GM12878 (cell line): ENCODE measurements at regions not wholly inside any gene's neighbourhood (a gene's known extent, or its start where the extent isn't known, plus 50 kb on each side); places are given as distances from the start of the nearest gene placed in this dataset.

Experiments
- ATAC-seq: fragments of 200-7000 bp; cut with Tn5 transposase; 3 replicates; pipeline ENCODE4 v1.9.1; 2020; ENCODE audit warnings: mild to moderate bottlenecking, moderate library complexity
- BruUV-seq: library from RNA; stranded (reverse); fragments of 400-500 nt; replicated peaks from 2 replicates; lab custom pipeline; 2021; lab: Mats Ljungman, UMichigan
- CTCF ChIA-PET: fragments of 300-600 bp; sonication (Branson Sonifier 250); formaldehyde crosslinking; extraction: SDS; loops from one replicate; lab custom pipeline; 2021; ENCODE audit warnings: inconsistent platforms; lab: Yijun Ruan, JAX
- POLR2A ChIA-PET: fragments of 350-600 bp; formaldehyde crosslinking; extraction: SDS; loops from one replicate; lab custom pipeline; 2021; ENCODE audit warnings: inconsistent platforms; lab: Charles Lee
- RAD21 ChIA-PET: fragments of 300-600 bp; sonication (Branson Sonifier 250); formaldehyde crosslinking; loops from one replicate; lab custom pipeline; 2023; ENCODE audit warnings: antibody characterized with exemption; ENCODE audit not compliant: unreplicated experiment; lab: Charles Lee
- SMC1A ChIA-PET: fragments of 300-600 bp; sonication (Branson Sonifier 250); formaldehyde crosslinking; loops from one replicate; lab custom pipeline; 2023; ENCODE audit not compliant: unreplicated experiment, uncharacterized antibody; lab: Charles Lee
- DNase-seq: peaks from one replicate; pipeline ENCODE4 v3.0.0-alpha.2; 2011; ENCODE audit warnings: low read depth, low spot score
- FAIRE-seq: peaks from 3 replicates; lab custom pipeline; 2011; peaks lifted over from hg19 to GRCh38; lab: Jason Lieb, UNC
- H2AFZ ChIP-seq: 2 replicates; pipeline ENCODE4 v1.6.0; 2011; ENCODE audit warnings: low read depth, low read length, control low read depth; ENCODE audit not compliant: control insufficient read depth
- H3K27ac ChIP-seq: 2 replicates; pipeline ENCODE4 v1.5.1; 2011; ENCODE audit warnings: control low read depth; ENCODE audit not compliant: control insufficient read depth, insufficient read depth
- H3K27me3 ChIP-seq, 2 experiments: replicated peaks in 1 of 2; 2 replicates each; pipeline versions ENCODE4 v1.6.0 to v1.6.1; 2011; ENCODE audit warnings: low read length in 1 of 2; ENCODE audit not compliant: control insufficient read depth in 2 of 2, insufficient read depth in 2 of 2
- H3K36me3 ChIP-seq, 2 experiments: 2 replicates each; pipeline ENCODE4 v1.5.1; 2011; ENCODE audit warnings: low read length in 1 of 2; ENCODE audit not compliant: control insufficient read depth in 2 of 2, insufficient read depth in 2 of 2
- H3K4me1 ChIP-seq: 2 replicates; pipeline ENCODE4 v1.6.1; 2011; ENCODE audit warnings: mild to moderate bottlenecking, low read length, moderate library complexity, mixed read lengths; ENCODE audit not compliant: control insufficient read depth, insufficient read depth
- H3K4me2 ChIP-seq: 2 replicates; pipeline ENCODE4 v1.6.0; 2011; ENCODE audit warnings: control low read depth; ENCODE audit not compliant: control insufficient read depth, insufficient read depth
- H3K4me3 ChIP-seq: fragments of 200-600 bp; sonication (generic); 2 replicates; pipeline ENCODE4 v1.5.1; 2016
- H3K79me2 ChIP-seq: 2 replicates; pipeline ENCODE4 v1.6.0; 2011; ENCODE audit warnings: low read length; ENCODE audit not compliant: control insufficient read depth, insufficient read depth
- H3K9ac ChIP-seq: 2 replicates; pipeline ENCODE4 v1.8.0; 2011; ENCODE audit warnings: low read length, control low read depth, mixed read lengths; ENCODE audit not compliant: control insufficient read depth, insufficient read depth
- H3K9me3 ChIP-seq: replicated peaks from 3 replicates; pipeline ENCODE4 v1.5.1; 2011; ENCODE audit warnings: mild to moderate bottlenecking, low read length; ENCODE audit not compliant: control insufficient read depth, insufficient read depth
- H4K20me1 ChIP-seq: 2 replicates; pipeline ENCODE4 v1.6.0; 2011; ENCODE audit not compliant: control insufficient read depth, insufficient read depth
- BRCA1 ChIP-seq: IDR thresholded peaks from 2 replicates; pipeline ENCODE4 v1.6.1; 2011; ENCODE audit warnings: low read depth, low read length, improper control_type of control experiment
- MAX ChIP-seq: IDR thresholded peaks from 2 replicates; pipeline ENCODE4 v1.6.1; 2012; ENCODE audit warnings: low read depth, low read length, improper control_type of control experiment
- MYB ChIP-seq: fragments of 150-350 bp; IDR thresholded peaks from 2 replicates; pipeline ENCODE4 v1.6.1; 2014; ENCODE audit warnings: mild to moderate bottlenecking, low read depth, low read length, borderline replicate concordance
- NR2F1 ChIP-seq: fragments of 450-650 bp; conservative IDR thresholded peaks from 2 replicates; pipeline ENCODE4 v1.6.1; 2017; ENCODE audit warnings: mild to moderate bottlenecking
- PKNOX1 ChIP-seq: fragments of 450-650 bp; IDR thresholded peaks from 2 replicates; pipeline ENCODE4 v1.6.1; 2016; ENCODE audit warnings: mild to moderate bottlenecking
- RUNX3 ChIP-seq: IDR thresholded peaks from 2 replicates; pipeline ENCODE4 v1.6.1; 2012; ENCODE audit warnings: low read length, inconsistent platforms
- SIX5 ChIP-seq: IDR thresholded peaks from 2 replicates; pipeline ENCODE4 v1.6.1; 2011; ENCODE audit warnings: mild to moderate bottlenecking, low read depth, low read length, moderate library complexity; ENCODE audit not compliant: severe bottlenecking
- WRNIP1 ChIP-seq: IDR thresholded peaks from 2 replicates; pipeline ENCODE4 v1.6.1; 2011; ENCODE audit warnings: low read depth, low read length, improper control_type of control experiment, borderline replicate concordance
- ZSCAN29 ChIP-seq: fragments of 450-650 bp; IDR thresholded peaks from 2 replicates; pipeline ENCODE4 v1.6.1; 2017; ENCODE audit warnings: mild to moderate bottlenecking, moderate library complexity
- WGBS: methylation state at CpG from one replicate; pipeline ENCODE4 v1.1.6; 2016; ENCODE audit warnings: low lambda C conversion rate; ENCODE audit not compliant: insufficient replicate concordance, insufficient coverage; ENCODE audit errors: missing lambda C conversion rate; 5-methylcytosine and 5-hydroxymethylcytosine counted together
- in situ Hi-C: fragments of 300-500 bp; cut with MboI; formaldehyde crosslinking; loops from 9 replicates; pipeline ENCODE4 v1.14.3; 2018; ENCODE audit warnings: mixed read lengths
- intact Hi-C: fragments of 100-400 bp; cut with micrococcal nuclease; formaldehyde crosslinking; loops from one replicate; pipeline ENCODE4 v1.14.2; 2022; ENCODE audit not compliant: unreplicated experiment

GRCh38 chr18:25685088-25685487, 333.1 kb upstream of the ZNF521 start:
- H3K36me3 ChIP-seq, result no peaks in the 10 kb centered on the region
- H3K4me1 ChIP-seq, result no peaks in the 10 kb centered on the region
- ChIA-PET RAD21 (no interaction called here), SMC1A (interaction anchor here (1.2 to 1.5 kb wide), 3 partner anchors 9 to 14 kb away, joined by 3 to 4 read pairs (median 3); no protein-coding TSS in a partner anchor)
- no peak overlapping the region for H3K4me2 ChIP-seq
- TF ChIP-seq WRNIP1 (no peak), PKNOX1 (no peak), MAX (no peak), RUNX3 (no peak), SIX5 (no peak), NR2F1 (no peak), BRCA1 (no peak), ZSCAN29 (no peak), MYB (no peak)
- TF ChIP-seq, all 136 proteins: peak for 0
- Histone ChIP-seq H3K27ac (no peak overlapping the region), H3K27me3 (no peaks in the 10 kb centered on the region; a peak in 1 of 4 replicates), H3K79me2 (no peaks in the 10 kb centered on the region), H4K20me1 (no peaks in the 10 kb centered on the region), H2AFZ (no peak overlapping the region), H3K9me3 (no peaks in the 10 kb centered on the region), H3K9ac (no peak overlapping the region), H3K4me3 (no peak overlapping the region)
- POLR2A ChIA-PET, result no interaction called here
- no TSS peak for BruUV-seq
- 37% methylated on average over 4 of the region's 4 CpGs for WGBS
- CTCF ChIA-PET, result interaction anchor here (1.0 kb wide), 1 partner anchor 143 kb away, joined by 3 read pairs; no protein-coding TSS in a partner anchor
- DNase-seq (no peak), FAIRE-seq (no peak), ATAC-seq (no peak)
- in situ Hi-C loops, result no loop called here
- intact Hi-C loops, result no loop called here
